MM.1S (cell line): ENCODE measurements at regions not wholly inside any gene's neighbourhood (a gene's known extent, or its start where the extent isn't known, plus 50 kb on each side); places are given as distances from the start of the nearest gene placed in this dataset.

Experiments
- DNase-seq: peaks from one replicate; pipeline ENCODE4 v3.0.0-alpha.2; 2015
- H2AFZ ChIP-seq: fragments of 300-600 bp; sonication (generic); 2 replicates; pipeline ENCODE4 v1.6.0; 2016; ENCODE audit warnings: antibody characterized with exemption, low read length
- H3F3A ChIP-seq: fragments of 300-600 bp; sonication (generic); 2 replicates; pipeline ENCODE4 v1.6.1; 2016; ENCODE audit warnings: mild to moderate bottlenecking, antibody characterized with exemption, low read length, moderate library complexity, mixed read lengths; ENCODE audit not compliant: insufficient read depth
- H3K27ac ChIP-seq: fragments of 300-600 bp; sonication (generic); 2 replicates; pipeline ENCODE4 v1.5.1; 2016; ENCODE audit warnings: mild to moderate bottlenecking, low read length
- H3K27me3 ChIP-seq: fragments of 300-600 bp; sonication (generic); replicated peaks from 2 replicates; pipeline ENCODE4 v1.6.0; 2016; ENCODE audit warnings: low read length; ENCODE audit not compliant: insufficient read depth
- H3K36me3 ChIP-seq: fragments of 300-600 bp; sonication (generic); replicated peaks from 2 replicates; pipeline ENCODE4 v1.6.1; 2016; ENCODE audit warnings: mild to moderate bottlenecking, low read length, mixed read lengths; ENCODE audit not compliant: insufficient read depth
- H3K4me1 ChIP-seq: fragments of 300-600 bp; sonication (generic); 2 replicates; pipeline ENCODE4 v1.6.1; 2016; ENCODE audit warnings: low read length, mixed read lengths
- H3K4me2 ChIP-seq: fragments of 300-600 bp; sonication (generic); 2 replicates; pipeline ENCODE4 v1.6.0; 2016; ENCODE audit warnings: low read depth, low read length
- H3K4me3 ChIP-seq: fragments of 300-600 bp; sonication (generic); 2 replicates; pipeline ENCODE4 v1.5.1; 2016; ENCODE audit warnings: low read length, mixed read lengths
- H3K79me2 ChIP-seq: fragments of 300-600 bp; sonication (generic); 2 replicates; pipeline ENCODE4 v1.6.1; 2016; ENCODE audit warnings: mixed run types, low read length, mixed read lengths
- H3K9ac ChIP-seq: fragments of 300-600 bp; sonication (generic); 2 replicates; pipeline ENCODE4 v1.6.1; 2016; ENCODE audit warnings: low read length, mixed read lengths
- H3K9me2 ChIP-seq: fragments of 300-600 bp; sonication (generic); replicated peaks from 2 replicates; pipeline ENCODE4 v1.6.1; 2016; ENCODE audit warnings: mild to moderate bottlenecking, low read length, mixed read lengths; ENCODE audit not compliant: insufficient read depth
- H3K9me3 ChIP-seq: fragments of 300-600 bp; sonication (generic); replicated peaks from 2 replicates; pipeline ENCODE4 v1.6.1; 2016; ENCODE audit warnings: mild to moderate bottlenecking, low read length, mixed read lengths; ENCODE audit not compliant: insufficient read depth
- H4K20me1 ChIP-seq: fragments of 300-600 bp; sonication (generic); 2 replicates; pipeline ENCODE4 v1.6.1; 2016; ENCODE audit warnings: mild to moderate bottlenecking, low read length, moderate library complexity, mixed read lengths; ENCODE audit not compliant: insufficient read depth
- EZH2 ChIP-seq: fragments of 300-600 bp; sonication (generic); optimal IDR thresholded peaks from 2 replicates; pipeline ENCODE3; 2017; ENCODE audit warnings: low read depth, mild to moderate bottlenecking, antibody characterized with exemption, low read length, mixed read lengths
- EZH2phosphoT487 ChIP-seq: fragments of 300-600 bp; sonication (generic); IDR thresholded peaks from 2 replicates; pipeline ENCODE4 v1.6.1; 2018; ENCODE audit warnings: antibody characterized with exemption, low read length
- TF ChIP-seq, protein P1 (sequence below): fragments of 300-600 bp; sonication (generic); IDR thresholded peaks from 2 replicates; pipeline ENCODE4 v1.5.1; 2016; ENCODE audit warnings: antibody characterized with exemption, low read length, mixed read lengths

DNA sequence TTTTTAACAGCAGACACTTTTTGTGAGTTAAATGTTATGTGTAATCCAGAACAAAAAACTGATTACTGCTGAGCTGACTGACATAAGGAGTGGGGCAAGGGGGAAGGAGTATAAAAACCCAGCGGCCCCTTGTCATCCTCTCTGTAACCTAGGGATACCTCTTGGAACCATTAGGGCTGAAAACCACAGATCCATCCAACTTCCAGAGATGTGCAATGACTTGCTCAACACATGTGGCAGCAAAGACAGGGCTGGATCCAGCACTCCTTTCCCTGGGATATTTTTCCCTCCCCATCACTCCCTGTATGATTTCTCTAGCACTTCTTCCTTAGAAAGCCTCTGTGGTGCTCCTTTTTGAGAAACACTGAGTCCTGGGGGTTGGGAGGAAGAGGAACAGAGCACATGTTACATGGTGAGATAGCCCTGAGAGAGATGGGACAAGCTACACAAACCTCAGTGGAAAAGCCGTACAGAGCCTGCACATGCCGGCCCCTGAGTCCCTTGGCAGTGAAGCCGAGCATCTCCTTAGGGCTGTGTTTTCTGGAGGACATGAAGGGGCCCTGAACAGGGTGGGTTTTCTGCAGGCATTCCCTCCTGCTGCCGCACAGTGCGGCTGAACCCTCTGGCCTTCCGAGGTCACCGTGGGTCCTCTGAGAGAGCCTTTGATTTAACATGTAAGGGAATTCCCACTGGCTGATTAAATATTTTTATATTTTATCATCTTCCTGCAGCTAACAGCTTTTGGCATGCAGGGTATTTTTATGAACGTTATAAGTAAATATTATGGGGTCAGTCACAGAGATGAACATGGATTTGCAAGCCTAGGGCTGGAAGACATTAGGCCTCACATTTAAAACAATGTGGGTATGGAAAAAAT lies 219.9 kb downstream of the COG6 start:
- no peaks in the 10 kb centered on the region for H3K79me2 ChIP-seq
- TF ChIP-seq EZH2phosphoT487 (no peak), EZH2 (no peak)
- TF ChIP-seq, protein P1, sequence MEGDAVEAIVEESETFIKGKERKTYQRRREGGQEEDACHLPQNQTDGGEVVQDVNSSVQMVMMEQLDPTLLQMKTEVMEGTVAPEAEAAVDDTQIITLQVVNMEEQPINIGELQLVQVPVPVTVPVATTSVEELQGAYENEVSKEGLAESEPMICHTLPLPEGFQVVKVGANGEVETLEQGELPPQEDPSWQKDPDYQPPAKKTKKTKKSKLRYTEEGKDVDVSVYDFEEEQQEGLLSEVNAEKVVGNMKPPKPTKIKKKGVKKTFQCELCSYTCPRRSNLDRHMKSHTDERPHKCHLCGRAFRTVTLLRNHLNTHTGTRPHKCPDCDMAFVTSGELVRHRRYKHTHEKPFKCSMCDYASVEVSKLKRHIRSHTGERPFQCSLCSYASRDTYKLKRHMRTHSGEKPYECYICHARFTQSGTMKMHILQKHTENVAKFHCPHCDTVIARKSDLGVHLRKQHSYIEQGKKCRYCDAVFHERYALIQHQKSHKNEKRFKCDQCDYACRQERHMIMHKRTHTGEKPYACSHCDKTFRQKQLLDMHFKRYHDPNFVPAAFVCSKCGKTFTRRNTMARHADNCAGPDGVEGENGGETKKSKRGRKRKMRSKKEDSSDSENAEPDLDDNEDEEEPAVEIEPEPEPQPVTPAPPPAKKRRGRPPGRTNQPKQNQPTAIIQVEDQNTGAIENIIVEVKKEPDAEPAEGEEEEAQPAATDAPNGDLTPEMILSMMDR = no peak
- no peaks in the 10 kb centered on the region for H3K9me3 ChIP-seq
- no peak overlapping the region for H3K9ac ChIP-seq
- H4K20me1 ChIP-seq = no peaks in the 10 kb centered on the region
- H3K27ac ChIP-seq = no peak overlapping the region
- no peak overlapping the region for H3K4me2 ChIP-seq
- DNase-seq = no peak
- H3K4me3 ChIP-seq = no peak overlapping the region
- H3K9me2 ChIP-seq = no peaks in the 10 kb centered on the region
- no peaks in the 10 kb centered on the region for H3K27me3 ChIP-seq
- H2AFZ ChIP-seq = no peak overlapping the region
- H3K36me3 ChIP-seq = no peaks in the 10 kb centered on the region
- no peaks in the 10 kb centered on the region for H3F3A ChIP-seq
- no peaks in the 10 kb centered on the region for H3K4me1 ChIP-seq

DNA sequence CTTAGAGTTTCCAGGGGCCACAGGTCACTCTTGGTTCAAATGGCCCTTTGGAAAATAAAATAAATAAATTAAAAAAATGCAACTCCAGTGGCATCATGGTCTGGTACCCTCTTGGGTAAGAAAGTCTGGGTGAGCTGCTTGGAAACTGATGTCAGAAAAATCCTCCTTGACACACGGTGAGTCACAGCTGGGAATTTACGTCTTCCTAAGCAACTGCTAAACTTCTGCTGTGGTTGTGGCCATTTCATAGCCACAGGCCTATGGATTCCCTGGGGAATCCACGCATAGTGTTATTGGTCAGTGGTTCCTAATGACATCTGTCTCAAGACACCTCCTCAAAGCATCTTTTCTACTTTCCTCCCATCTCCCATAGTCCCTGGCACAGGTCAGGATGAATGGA lies 220.8 kb downstream of the COG6 start:
- no peaks in the 10 kb centered on the region for H3K27me3 ChIP-seq
- no peaks in the 10 kb centered on the region for H4K20me1 ChIP-seq
- H3K4me1 ChIP-seq = no peaks in the 10 kb centered on the region
- H3K4me3 ChIP-seq = no peak overlapping the region
- DNase-seq = no peak
- H2AFZ ChIP-seq = no peak overlapping the region
- H3K9me3 ChIP-seq = no peaks in the 10 kb centered on the region
- no peak overlapping the region for H3K27ac ChIP-seq
- no peak overlapping the region for H3K4me2 ChIP-seq
- H3K79me2 ChIP-seq = no peaks in the 10 kb centered on the region
- H3K9ac ChIP-seq = no peak overlapping the region
- no peaks in the 10 kb centered on the region for H3F3A ChIP-seq
- H3K9me2 ChIP-seq = no peaks in the 10 kb centered on the region
- TF ChIP-seq EZH2 (no peak), EZH2phosphoT487 (no peak)
- TF ChIP-seq, protein P1 = no peak
- H3K36me3 ChIP-seq = no peaks in the 10 kb centered on the region

DNA sequence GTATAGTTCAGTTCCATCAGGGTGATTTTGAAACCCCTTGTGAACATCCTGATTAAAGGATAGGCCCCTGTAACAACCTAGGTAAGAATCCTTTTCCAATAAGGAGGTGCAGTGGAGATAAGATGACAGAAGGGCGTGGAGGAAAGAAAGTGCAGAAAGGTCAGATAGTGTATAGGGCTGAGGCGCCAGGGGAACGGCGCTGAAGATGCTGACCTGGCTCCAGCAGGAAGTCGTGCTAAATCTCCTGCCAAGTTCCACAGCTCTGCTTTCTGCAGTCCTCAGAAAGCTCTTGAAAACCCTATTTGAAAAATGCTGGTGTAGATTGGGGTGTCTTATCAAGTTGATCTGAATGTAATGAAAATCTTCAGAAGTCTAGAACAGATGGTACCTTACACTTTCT lies 221.7 kb downstream of the COG6 start:
- no peak overlapping the region for H3K4me3 ChIP-seq
- no peaks in the 10 kb centered on the region for H4K20me1 ChIP-seq
- H3K9me2 ChIP-seq = no peaks in the 10 kb centered on the region
- H3K79me2 ChIP-seq = no peaks in the 10 kb centered on the region
- H3K4me2 ChIP-seq = no peak overlapping the region
- H3K27me3 ChIP-seq = no peaks in the 10 kb centered on the region
- no peaks in the 10 kb centered on the region for H3K9me3 ChIP-seq
- H2AFZ ChIP-seq = no peak overlapping the region
- no peak for DNase-seq
- no peak overlapping the region for H3K27ac ChIP-seq
- H3K4me1 ChIP-seq = no peaks in the 10 kb centered on the region
- H3F3A ChIP-seq = no peaks in the 10 kb centered on the region
- H3K9ac ChIP-seq = no peak overlapping the region
- no peak for TF ChIP-seq EZH2
- TF ChIP-seq EZH2phosphoT487 = no peak
- TF ChIP-seq, protein P1 = no peak
- no peaks in the 10 kb centered on the region for H3K36me3 ChIP-seq
